Skeletal muscle cell (primary cell): ENCODE measurements at regions not wholly inside any gene's neighbourhood (a gene's known extent, or its start where the extent isn't known, plus 50 kb on each side); places are given as distances from the start of the nearest gene placed in this dataset.

ENCODE experiments used
- DNase-seq: peaks from one replicate; pipeline ENCODE4 v3.0.0-alpha.2; 2010; ENCODE audit warnings: low read depth
- H3K4me3 ChIP-seq: 2 replicates; pipeline ENCODE4 v1.5.1; 2011; ENCODE audit warnings: low read depth, mild to moderate bottlenecking, control low read depth, low read length, moderate library complexity

GRCh38 chr20:40160097-40160550 lies 528.9 kb downstream of the MAFB start:
- H3K4me3 ChIP-seq, result no peak overlapping the region
- no peak for DNase-seq

GRCh38 chr20:40159276-40159675 lies 529.8 kb downstream of the MAFB start:
- no peak overlapping the region for H3K4me3 ChIP-seq
- no peak for DNase-seq

DNA sequence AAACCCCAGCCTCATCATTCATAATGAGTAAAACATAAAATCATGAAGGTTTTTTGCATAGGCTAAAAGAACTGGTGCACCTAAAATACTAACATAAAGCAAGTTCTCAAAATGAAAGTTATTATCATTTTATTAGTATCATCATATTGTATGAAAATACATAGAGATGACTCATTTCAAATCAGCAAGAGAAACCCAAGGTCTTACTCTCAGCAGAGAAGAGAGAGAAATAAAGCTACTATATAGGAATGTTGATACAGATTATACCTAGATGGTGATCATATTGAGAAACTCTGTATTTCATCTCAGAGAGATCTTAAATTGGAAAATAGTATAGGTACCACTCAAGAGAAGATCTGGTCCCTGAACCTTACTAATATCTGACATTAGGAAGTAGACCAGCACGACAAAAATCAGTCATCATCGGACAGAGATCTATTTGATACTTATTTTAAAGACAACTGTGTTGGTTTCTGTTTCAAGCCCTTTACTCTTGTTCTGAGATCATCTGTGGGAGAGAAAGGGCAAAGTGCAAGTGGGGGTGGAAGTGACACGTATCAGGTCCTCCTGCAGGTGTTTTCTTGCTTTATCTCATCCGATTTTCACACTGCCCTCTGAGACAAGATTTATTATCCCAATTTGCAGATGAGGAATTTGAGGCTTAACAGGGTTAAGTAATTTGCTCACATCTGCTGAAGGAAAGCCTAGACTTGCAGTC lies 532.3 kb downstream of the MAFB start:
- DNase-seq, result no peak
- H3K4me3 ChIP-seq, result no peak overlapping the region

GRCh38 chr20:40154514-40154913 lies 534.5 kb downstream of the MAFB start:
- H3K4me3 ChIP-seq, result no peak overlapping the region
- no peak for DNase-seq

DNA sequence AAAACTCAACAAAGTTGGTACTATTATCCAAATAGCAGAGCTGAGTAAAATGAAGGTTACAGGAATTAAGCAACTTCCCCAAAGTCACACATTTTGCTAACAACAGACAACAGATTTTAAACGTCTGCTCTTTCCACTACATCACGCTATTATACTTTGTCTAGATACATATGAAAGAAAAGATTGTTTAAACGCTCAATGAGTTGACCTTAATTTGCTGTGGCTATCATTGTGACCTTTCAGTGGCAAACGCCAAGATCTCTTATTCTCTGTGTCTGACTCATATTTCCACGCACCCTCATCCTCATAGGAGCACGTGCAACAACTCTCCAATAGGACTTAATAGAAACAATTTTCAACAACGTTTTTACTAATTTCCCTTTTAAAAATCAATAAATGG lies 540.1 kb downstream of the MAFB start:
- no peak overlapping the region for H3K4me3 ChIP-seq
- no peak for DNase-seq

DNA sequence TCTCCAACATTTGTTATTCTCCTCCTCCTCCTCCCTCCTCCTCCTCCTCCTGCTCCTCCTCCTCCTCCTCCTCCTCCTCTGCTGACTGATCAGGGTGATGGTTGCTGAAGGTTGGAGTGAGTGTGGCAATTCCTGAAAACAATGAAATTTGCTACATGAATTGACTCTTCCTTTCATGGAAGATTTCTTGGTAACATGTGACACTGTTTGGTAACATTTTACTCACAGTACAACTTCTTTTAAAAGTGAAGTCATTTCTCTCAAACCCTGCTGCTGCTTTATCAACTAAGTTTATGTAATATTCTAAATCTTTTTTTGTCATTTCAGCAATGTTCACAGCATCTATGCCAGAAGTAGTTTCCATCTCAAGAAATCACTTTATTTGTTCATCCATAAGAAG lies 543.0 kb downstream of the MAFB start:
- no peak for DNase-seq
- no peak overlapping the region for H3K4me3 ChIP-seq

DNA sequence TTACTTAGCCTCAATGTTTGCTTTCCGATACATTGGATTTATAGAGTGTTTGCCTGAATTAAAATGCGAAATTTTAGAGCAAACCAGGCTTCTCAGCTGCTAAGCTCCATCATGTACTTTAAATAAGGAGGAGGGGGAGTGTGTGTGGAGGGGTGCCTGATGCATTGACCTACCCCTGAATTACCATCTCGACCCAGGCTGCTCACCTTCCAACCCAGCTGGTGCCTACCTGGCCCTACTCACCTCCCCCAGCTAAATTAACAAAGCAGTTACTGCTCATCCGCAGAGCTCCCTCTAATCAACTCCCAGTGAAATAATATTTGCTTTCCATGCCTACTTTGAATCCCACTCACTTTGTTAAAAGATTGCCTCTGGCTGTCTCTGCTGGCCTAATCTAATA lies 544.5 kb downstream of the MAFB start:
- no peak for DNase-seq
- no peak overlapping the region for H3K4me3 ChIP-seq

- DNase-seq, result no peak
- no peak overlapping the region for H3K4me3 ChIP-seq
Measured at GRCh38 chr20:40134176-40134575, 554.9 kb downstream of the MAFB start.

DNA sequence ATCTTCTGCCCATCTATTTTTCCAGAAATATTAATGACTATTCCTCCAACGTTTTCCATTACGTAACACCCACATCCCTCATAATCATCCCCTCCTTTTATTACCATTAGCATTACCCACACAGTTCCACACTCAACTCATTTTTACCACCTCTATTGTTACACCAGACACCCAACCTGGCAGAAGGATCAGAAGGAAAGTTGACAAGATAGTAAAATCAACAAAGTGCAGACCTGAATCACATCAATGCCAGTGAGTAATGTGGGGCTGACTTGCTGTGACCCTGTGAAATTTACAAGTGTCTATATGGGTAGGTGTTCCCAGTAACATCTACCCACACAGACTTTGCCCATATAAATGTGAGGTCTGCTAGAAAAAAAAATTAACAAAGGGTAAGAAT lies 568.2 kb downstream of the MAFB start:
- no peak overlapping the region for H3K4me3 ChIP-seq
- no peak for DNase-seq

DNA sequence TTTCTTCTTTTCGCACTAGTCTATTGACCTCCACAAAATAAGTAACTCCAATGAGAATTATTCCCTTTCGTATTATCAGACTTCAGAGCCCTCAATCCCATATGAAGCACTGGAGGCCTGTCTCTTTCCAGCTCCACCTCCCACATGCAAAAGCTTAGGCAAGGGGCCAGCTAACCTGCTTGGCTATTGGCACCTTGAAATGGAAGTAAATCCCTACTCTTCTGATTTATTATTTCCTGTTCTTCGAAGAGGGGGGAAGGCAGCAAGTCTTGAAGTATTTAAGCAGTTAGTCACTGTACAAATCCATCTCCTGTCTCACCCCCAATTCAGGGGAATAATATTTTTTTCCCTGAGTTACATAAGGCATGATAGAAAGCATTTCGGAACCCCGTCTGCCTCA lies 577.8 kb downstream of the MAFB start:
- no peak overlapping the region for H3K4me3 ChIP-seq
- DNase-seq, result no peak

DNA sequence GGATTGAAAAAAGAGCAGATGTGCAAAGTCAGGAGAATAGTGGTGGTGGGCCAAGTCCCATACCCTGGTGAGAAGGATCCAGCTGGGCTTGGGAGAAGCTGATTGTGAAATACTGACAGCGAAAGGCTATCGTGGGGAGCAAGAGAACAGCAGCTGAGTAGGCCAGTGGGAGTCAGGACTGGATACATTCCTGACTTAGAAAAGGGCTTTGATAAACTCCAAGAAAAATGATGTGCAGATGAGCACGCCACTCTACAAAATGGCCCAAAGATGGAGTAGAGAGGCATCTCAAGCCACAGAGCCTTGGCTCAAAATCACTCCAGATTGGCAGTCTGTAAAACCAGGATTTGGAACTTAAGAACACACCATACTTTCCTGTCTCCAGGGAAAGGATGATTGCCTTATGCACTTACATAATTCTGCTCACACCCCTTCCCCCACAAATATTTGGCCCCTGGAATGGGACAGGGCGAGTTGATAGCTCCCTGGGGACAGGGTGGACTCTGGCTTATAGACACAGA lies 578.7 kb downstream of the MAFB start:
- DNase-seq, result no peak
- H3K4me3 ChIP-seq, result no peak overlapping the region

GRCh38 chr20:40109136-40109535 lies 579.9 kb downstream of the MAFB start:
- DNase-seq, result no peak
- no peak overlapping the region for H3K4me3 ChIP-seq

GRCh38 chr20:40108321-40108720 lies 580.7 kb downstream of the MAFB start:
- no peak for DNase-seq
- H3K4me3 ChIP-seq, result no peak overlapping the region

GRCh38 chr20:40104959-40105358 lies 584.1 kb downstream of the MAFB start:
- no peak for DNase-seq
- no peak overlapping the region for H3K4me3 ChIP-seq

DNA sequence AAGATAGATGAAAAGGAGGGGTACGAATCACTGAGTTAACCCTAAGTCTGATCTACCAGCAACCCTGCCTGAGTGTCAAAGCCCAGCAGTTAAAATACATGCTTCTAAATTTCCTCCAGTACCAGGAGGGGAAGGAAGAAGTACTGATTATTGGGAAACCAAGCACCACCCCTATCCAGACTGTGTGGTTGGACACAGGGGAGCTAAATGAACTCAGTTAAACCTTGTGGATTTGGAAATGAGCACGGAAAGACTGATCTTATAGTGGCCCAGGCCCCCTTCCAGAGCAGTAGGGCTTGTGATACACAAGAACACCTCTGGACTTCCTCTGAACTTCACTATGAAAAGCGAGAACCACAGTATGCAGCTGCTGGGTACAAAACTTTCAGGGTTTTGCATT lies 585.6 kb downstream of the MAFB start:
- DNase-seq, result no peak

DNA sequence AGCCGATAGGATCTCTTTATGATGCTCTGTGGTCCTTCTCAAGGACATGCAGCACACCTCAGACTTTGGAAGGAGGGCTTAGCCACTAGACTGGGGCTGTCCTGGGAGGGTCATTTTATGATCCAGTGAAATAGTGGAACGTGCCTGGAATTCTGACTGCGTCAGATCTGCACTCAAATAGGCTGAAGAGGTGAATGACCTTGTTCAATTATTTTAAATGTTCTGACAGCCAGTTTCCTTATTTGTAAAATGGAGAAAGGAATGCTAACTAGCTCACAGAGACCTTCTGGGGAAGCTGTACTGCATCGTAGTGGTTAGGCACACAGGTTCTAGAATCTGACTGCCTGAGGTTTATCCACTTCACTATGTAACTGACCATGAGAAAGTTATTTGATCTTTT lies 587.5 kb downstream of the MAFB start:
- H3K4me3 ChIP-seq, result no peak overlapping the region

More for the DNA sequence above, 585.6 kb downstream of the MAFB start:
- H3K4me3 ChIP-seq, result no peak overlapping the region

GRCh38 chr20:40100261-40100660 lies 588.8 kb downstream of the MAFB start:
- H3K4me3 ChIP-seq, result no peak overlapping the region
- no peak for DNase-seq

More for the DNA sequence above, 587.5 kb downstream of the MAFB start:
- DNase-seq, result no peak

DNA sequence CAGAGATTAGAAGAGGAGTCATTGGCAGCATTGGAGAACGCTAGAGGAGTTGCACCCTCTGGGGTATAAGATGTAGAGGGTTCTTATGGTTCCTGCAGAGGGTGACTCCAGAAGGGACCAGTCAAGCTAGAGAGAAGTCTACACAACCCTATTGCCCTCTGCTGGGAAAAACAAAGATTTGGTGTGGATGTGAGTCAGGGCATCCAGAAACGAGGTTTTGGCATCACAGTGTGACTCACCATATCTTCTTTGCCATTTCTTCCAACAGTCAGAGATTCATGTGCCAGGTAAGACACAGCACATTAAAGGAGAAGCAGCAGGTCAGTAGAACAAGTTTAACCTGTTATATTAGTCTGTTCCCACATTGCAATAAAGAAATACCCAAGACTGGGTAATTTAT lies 598.8 kb downstream of the MAFB start:
- H3K4me3 ChIP-seq, result no peak overlapping the region
- no peak for DNase-seq

GRCh38 chr20:40087496-40087895 lies 601.5 kb downstream of the MAFB start:
- no peak overlapping the region for H3K4me3 ChIP-seq
- DNase-seq, result no peak

GRCh38 chr20:40085513-40085912 lies 603.5 kb downstream of the MAFB start:
- no peak for DNase-seq
- H3K4me3 ChIP-seq, result no peak overlapping the region

GRCh38 chr20:40082436-40082835 lies 606.6 kb downstream of the MAFB start:
- DNase-seq, result no peak

More at GRCh38 chr20:40082436-40082835, 606.6 kb downstream of the MAFB start:
- no peak overlapping the region for H3K4me3 ChIP-seq
